Adrenal gland (tissue), 9 donors: ENCODE measurements at regions not wholly inside any gene's neighbourhood (a gene's known extent, or its start where the extent isn't known, plus 50 kb on each side); places are given as distances from the start of the nearest gene placed in this dataset.

Source experiments
- DNase-seq, 7 donors: peaks; one replicate each; pipeline ENCODE4 v3.0.0-alpha.2; 2019 to 2020
- H3K27ac ChIP-seq, 5 donors: fragments of 200-600 bp; sonication (generic) in 4 of 5; 1 replicate in 3 of 5; 2 replicates in 2 of 5; pipeline versions ENCODE4 v1.5.1 to v1.8.0; 2016 to 2020; ENCODE audit warnings: mild to moderate bottlenecking in 1 of 5
- H3K27me3 ChIP-seq: fragments of 200-600 bp; 2 replicates; pipeline ENCODE4 v1.8.0; 2021
- H3K36me3 ChIP-seq, 2 donors: fragments of 200-600 bp; replicated peaks in 1 of 2; 1 replicate in 1 of 2; 2 replicates in 1 of 2; pipeline versions ENCODE4 v1.5.1 to v1.8.0; 2018 to 2022
- H3K4me1 ChIP-seq, 2 donors: fragments of 200-600 bp; replicated peaks in 1 of 2; 1 replicate in 1 of 2; 2 replicates in 1 of 2; pipeline versions ENCODE4 v1.5.1 to v1.8.0; 2018 to 2021
- H3K4me3 ChIP-seq, 4 donors: fragments of 200-600 bp; sonication (generic) in 3 of 4; one replicate each; pipeline ENCODE4 v1.5.1; 2016 to 2018
- H3K9me3 ChIP-seq, 3 donors: fragments of 200-600 bp; sonication (generic) in 1 of 3; replicated peaks in 1 of 3; 1 replicate in 2 of 3; 2 replicates in 1 of 3; pipeline versions ENCODE4 v1.5.1 to v1.8.0; 2016 to 2021
- CTCF ChIP-seq, 6 experiments: fragments of 450-650 bp in 4 of 6; fragments of 200-600 bp in 2 of 6; sonication (generic) in 1 of 6; IDR thresholded peaks; 1 replicate in 5 of 6; 2 replicates in 1 of 6; pipeline versions ENCODE4 v1.5.1 to v1.8.0; 2016 to 2021; ENCODE audit warnings: antibody characterized with exemption in 6 of 6, mild to moderate bottlenecking in 2 of 6, moderate library complexity in 1 of 6
- POLR2A ChIP-seq, 2 donors: fragments of 450-650 bp; IDR thresholded peaks; one replicate each; pipeline ENCODE4 v1.6.1; 2017; ENCODE audit warnings: antibody characterized with exemption in 2 of 2, mild to moderate bottlenecking in 2 of 2, moderate library complexity in 1 of 2
- WGBS, 4 donors: extraction: QIAGEN DNeasy Blood & Tissue Kit in 2 of 4; methylation state at CpG; one replicate each; pipeline versions ENCODE4 v1.1.5 to v1.1.7; 2013 to 2017; 5-methylcytosine and 5-hydroxymethylcytosine counted together
- intact Hi-C, 2 donors: fragments of 100-400 bp; cut with DNase I; formaldehyde crosslinking; loops; one replicate each; pipeline versions ENCODE4 v1.14.1 to v1.15.0; 2022 to 2023
- donor health status: healthy with polysubstance abuse.
- donor health status: Bipolar disorder and iron deficiency.
- donor health status: DM: yes; HTN: yes; CAD: no.
- donor health status: DM: no; HTN: no; CAD: no.
- donor health status: DM: no; HTN: no; CAD: no.

- no peak for DNase-seq
- no peak overlapping the region for H3K27ac ChIP-seq
- H3K27me3 ChIP-seq: no peaks in the 10 kb centered on the region
- no peak for TF ChIP-seq CTCF (IDR thresholded peaks at IDR 0.05)
- TF ChIP-seq POLR2A (IDR thresholded peaks at IDR 0.05): no peak
- 74 to 87% (median 76%) methylated on average over 4 of the region's 4 CpGs for WGBS, 4 donors
- no peaks in the 10 kb centered on the region for H3K4me1 ChIP-seq
- H3K9me3 ChIP-seq: no peaks in the 10 kb centered on the region
- no peak overlapping the region for H3K4me3 ChIP-seq
- no peaks in the 10 kb centered on the region for H3K36me3 ChIP-seq
- intact Hi-C loops: no loop called here
These were observed 154.6 kb upstream of the CDH2 start for GRCh38 chr18:28331551-28331950.

DNA sequence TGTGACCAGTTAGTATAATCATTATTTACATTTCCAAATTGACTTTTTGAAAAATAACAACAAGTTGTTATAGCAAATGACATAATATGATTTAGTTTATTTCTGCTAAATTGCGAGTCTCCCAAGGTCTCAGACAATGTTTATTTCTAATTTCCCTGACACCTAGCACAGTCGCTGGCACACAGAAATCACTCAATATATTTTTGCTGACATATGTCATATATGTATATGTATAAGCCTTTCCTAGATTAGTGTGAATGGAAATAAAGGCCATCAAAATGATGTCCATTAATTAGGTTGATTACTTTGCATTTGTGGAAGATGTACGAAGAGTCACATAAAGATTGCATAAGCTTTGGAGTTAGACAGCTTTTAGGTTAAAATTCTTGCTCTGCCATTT, 136.7 kb upstream of the CDH2 start:
- H3K36me3 ChIP-seq: no peaks in the 10 kb centered on the region
- H3K27me3 ChIP-seq: no peaks in the 10 kb centered on the region
- intact Hi-C loops: no loop called here
- DNase-seq: no peak
- no peak overlapping the region for H3K4me3 ChIP-seq
- 64 to 78% (median 71%) methylated on average over 3 of the region's 3 CpGs for WGBS, 4 donors
- H3K9me3 ChIP-seq: no peaks in the 10 kb centered on the region
- TF ChIP-seq POLR2A (IDR thresholded peaks at IDR 0.05): no peak
- no peak for TF ChIP-seq CTCF (IDR thresholded peaks at IDR 0.05)
- no peaks in the 10 kb centered on the region for H3K4me1 ChIP-seq
- H3K27ac ChIP-seq: no peak overlapping the region

GRCh38 chr18:28288784-28289183, 111.9 kb upstream of the CDH2 start:
- WGBS, 4 donors: 72 to 81% (median 75%) methylated on average over 5 of the region's 5 CpGs

DNA sequence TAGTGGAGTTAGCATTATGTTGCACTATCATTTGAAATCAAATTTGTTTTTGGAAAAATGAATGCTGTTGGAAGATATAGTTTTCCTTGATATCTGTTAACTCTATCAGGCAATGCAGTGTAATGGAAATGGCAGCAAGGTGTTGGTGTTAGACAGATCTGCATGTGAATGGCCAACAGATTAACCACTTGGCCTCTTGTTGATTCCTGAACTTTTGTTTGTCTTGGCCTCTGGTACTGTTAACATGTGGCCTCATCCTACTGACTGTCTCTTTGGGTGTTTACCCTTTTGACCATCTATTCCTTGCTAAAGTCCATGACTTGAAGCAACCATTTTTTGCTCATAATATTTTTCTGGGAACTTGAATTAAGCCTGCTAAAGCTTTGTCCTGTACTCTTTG, 110.2 kb upstream of the CDH2 start:
- no peak overlapping the region for H3K27ac ChIP-seq
- H3K27me3 ChIP-seq: no peaks in the 10 kb centered on the region
- TF ChIP-seq POLR2A (IDR thresholded peaks at IDR 0.05) (no peak), CTCF (IDR thresholded peaks at IDR 0.05) (no peak)
- H3K4me1 ChIP-seq: no peaks in the 10 kb centered on the region
- DNase-seq: no peak
- H3K36me3 ChIP-seq: no peaks in the 10 kb centered on the region
- intact Hi-C loops: no loop called here
- H3K9me3 ChIP-seq: no peaks in the 10 kb centered on the region
- H3K4me3 ChIP-seq: no peak overlapping the region

More at GRCh38 chr18:28288784-28289183, 111.9 kb upstream of the CDH2 start:
- Histone ChIP-seq H3K36me3 (no peaks in the 10 kb centered on the region), H3K4me3 (no peak overlapping the region), H3K27me3 (no peaks in the 10 kb centered on the region), H3K27ac (no peak overlapping the region), H3K9me3 (no peaks in the 10 kb centered on the region), H3K4me1 (no peaks in the 10 kb centered on the region)
- DNase-seq: no peak
- intact Hi-C loops: no loop called here
- TF ChIP-seq POLR2A (IDR thresholded peaks at IDR 0.05) (no peak), CTCF (IDR thresholded peaks at IDR 0.05) (no peak)
